ENCODE measurements at regions not wholly inside any gene's neighbourhood (a gene's known extent, or its start where the extent isn't known, plus 50 kb on each side); places are given as distances from the start of the nearest gene placed in this dataset.

- TF ChIP-seq CTCF (IDR thresholded peaks at IDR 0.05), result no peak
- no peak for TF ChIP-seq POLR2A (IDR thresholded peaks at IDR 0.05)
- H3K4me3 ChIP-seq, result no peak overlapping the region
These were observed 123.0 kb upstream of the CITED2 start for GRCh38 chr6:139497345-139497961.

GRCh38 chr6:139496654-139497344, 122.4 kb upstream of the CITED2 start:
- no peaks in the 10 kb centered on the region for H3K4me1 ChIP-seq
- TF ChIP-seq CTCF (IDR thresholded peaks at IDR 0.05) (no peak), POLR2A (IDR thresholded peaks at IDR 0.05) (no peak)
- 76 to 97% methylated on average over 3 of the region's 3 CpGs for WGBS, 2 donors
- H3K4me3 ChIP-seq, result no peak overlapping the region
- H3K27me3 ChIP-seq, result no peaks in the 10 kb centered on the region
- H3K9me3 ChIP-seq, result no peaks in the 10 kb centered on the region
- intact Hi-C loops (cut with DNase I; ENCODE audit: low total_unique reads), result no loop called here
- H3K27ac ChIP-seq, result no peak overlapping the region
- DNase-seq, result no peak
- H3K36me3 ChIP-seq (ENCODE audit: low read depth, missing control alignments), result no peaks in the 10 kb centered on the region

More at GRCh38 chr6:139497345-139497961, 123.0 kb upstream of the CITED2 start:
- Histone ChIP-seq H3K4me1 (no peaks in the 10 kb centered on the region), H3K27me3 (no peaks in the 10 kb centered on the region), H3K9me3 (no peaks in the 10 kb centered on the region), H3K27ac (no peak overlapping the region), H3K36me3 (ENCODE audit: low read depth, missing control alignments) (no peaks in the 10 kb centered on the region)
- intact Hi-C loops (cut with DNase I; ENCODE audit: low total_unique reads), result no loop called here
- 87 to 95% methylated on average over 8 of the region's 8 CpGs for WGBS, 2 donors
- no peak for DNase-seq

- TF ChIP-seq CTCF (IDR thresholded peaks at IDR 0.05), result no peak
- TF ChIP-seq POLR2A (IDR thresholded peaks at IDR 0.05), result no peak
- intact Hi-C loops (cut with DNase I; ENCODE audit: low total_unique reads), result no loop called here
- Histone ChIP-seq H3K9me3 (no peaks in the 10 kb centered on the region), H3K27me3 (no peaks in the 10 kb centered on the region), H3K4me1 (no peaks in the 10 kb centered on the region), H3K4me3 (no peak overlapping the region), H3K36me3 (ENCODE audit: low read depth, missing control alignments) (no peaks in the 10 kb centered on the region), H3K27ac (no peak overlapping the region)
- no peak for DNase-seq
- 76 to 91% methylated on average over 9 of the region's 9 CpGs for WGBS, 2 donors
These were observed 120.0 kb upstream of the CITED2 start for GRCh38 chr6:139494376-139494990.

GRCh38 chr6:139490482-139490881, 116.0 kb upstream of the CITED2 start:
- DNase-seq, result peak; percentile 28
- Histone ChIP-seq H3K36me3 (ENCODE audit: low read depth, missing control alignments) (no peaks in the 10 kb centered on the region), H3K4me1 (peaks cover 9% of the 10 kb centered on the region), H3K27ac (peak overlapping the region in 1 of 2 donors; percentile 7), H3K4me3 (no peak overlapping the region), H3K9me3 (no peaks in the 10 kb centered on the region), H3K27me3 (no peaks in the 10 kb centered on the region)
- intact Hi-C loops (cut with DNase I; ENCODE audit: low total_unique reads), result no loop called here
- no peak for TF ChIP-seq POLR2A (IDR thresholded peaks at IDR 0.05)
- WGBS, 2 donors, result 45% methylated on average over 4 of the region's 4 CpGs

- Histone ChIP-seq H3K36me3 (ENCODE audit: low read depth, missing control alignments) (no peaks in the 10 kb centered on the region), H3K27ac (no peak overlapping the region), H3K4me1 (peaks cover 9% of the 10 kb centered on the region), H3K4me3 (no peak overlapping the region), H3K9me3 (no peaks in the 10 kb centered on the region), H3K27me3 (no peaks in the 10 kb centered on the region)
- DNase-seq, result no peak
- intact Hi-C loops (cut with DNase I; ENCODE audit: low total_unique reads), result no loop called here
- no peak for TF ChIP-seq CTCF (IDR thresholded peaks at IDR 0.05)
- no peak for TF ChIP-seq POLR2A (IDR thresholded peaks at IDR 0.05)
These were observed 112.0 kb upstream of the CITED2 start for GRCh38 chr6:139486476-139486799.
